ENCODE measurements at regions not wholly inside any gene's neighbourhood (a gene's known extent, or its start where the extent isn't known, plus 50 kb on each side); places are given as distances from the start of the nearest gene placed in this dataset.

DNA sequence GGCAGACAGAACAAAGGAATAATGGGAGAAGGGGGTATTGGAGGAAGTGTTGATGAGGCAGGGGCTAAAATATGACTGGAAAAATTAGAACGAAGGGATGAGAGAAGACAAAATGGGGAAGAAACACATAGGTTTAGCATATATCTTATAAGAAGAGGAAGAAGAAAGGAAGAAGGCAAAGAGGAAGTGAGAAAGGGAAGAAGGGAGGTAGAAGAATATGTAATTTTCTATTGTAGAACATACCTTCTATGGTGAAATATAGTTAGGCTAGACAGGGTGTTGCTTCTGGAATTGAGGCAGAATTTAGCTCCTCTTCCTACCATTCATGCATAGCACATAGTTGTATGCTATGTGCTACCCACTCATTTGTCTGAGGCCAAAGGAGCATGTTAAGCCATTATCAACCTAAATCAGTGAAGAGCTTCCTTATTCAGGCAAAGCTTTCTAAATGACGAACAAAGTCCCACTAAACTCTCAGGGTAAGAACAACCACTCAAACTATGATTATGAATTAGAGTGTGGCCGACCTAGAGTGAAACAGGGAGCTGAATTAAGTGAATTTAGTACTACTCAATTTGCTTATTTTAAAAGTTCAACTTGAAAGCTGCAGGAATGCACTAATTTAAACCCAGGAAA lies 180.9 kb upstream of the GALNT5 start:
- DNase-seq, result no peak

DNA sequence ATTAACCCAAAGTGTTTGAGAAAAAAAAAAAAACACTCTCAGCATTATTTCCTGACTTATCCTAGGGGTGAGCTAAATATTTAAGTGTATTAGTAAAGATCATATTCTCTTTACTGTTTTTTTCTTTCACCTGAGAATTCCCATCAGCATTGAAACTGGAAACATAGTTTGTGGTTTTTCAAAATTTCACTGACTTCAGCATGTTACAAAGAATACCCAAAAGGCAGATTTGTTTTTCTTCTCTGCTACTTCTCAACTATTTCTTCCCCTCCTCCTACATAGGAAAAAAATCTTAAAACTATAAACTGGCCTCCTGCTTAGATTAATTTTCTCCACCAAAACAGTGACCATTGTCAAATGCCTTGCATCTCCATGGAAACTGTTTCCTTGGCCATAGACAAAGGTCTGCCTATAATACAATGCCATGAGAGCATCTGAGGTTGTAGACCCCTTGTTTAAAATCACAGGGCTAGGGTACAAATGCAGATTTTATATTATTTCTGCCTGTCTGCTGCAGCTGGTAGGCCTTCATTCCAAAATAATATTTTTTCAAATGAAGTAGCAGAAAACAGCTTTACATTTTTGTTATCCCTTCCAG lies 179.7 kb upstream of the GALNT5 start:
- no peak for DNase-seq

DNA sequence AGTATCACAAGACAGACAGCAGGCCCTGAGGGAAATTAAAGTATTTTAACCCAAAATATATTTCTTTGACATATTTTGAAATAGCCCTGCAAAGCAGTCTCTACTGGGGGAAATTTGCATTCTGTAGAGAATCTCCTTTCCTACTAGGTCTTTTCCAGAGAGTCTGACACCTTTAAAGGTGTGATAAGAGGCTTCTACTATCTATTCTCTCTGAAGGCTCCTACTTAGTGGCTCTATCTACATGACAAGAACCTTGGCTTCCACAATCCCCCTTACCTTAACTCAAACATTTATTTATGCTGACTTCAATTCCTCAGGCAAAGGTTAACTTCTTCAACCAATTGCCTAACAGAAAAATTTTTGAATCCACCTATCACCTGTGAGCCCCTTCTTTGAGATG lies 174.6 kb upstream of the GALNT5 start:
- DNase-seq, result no peak

DNA sequence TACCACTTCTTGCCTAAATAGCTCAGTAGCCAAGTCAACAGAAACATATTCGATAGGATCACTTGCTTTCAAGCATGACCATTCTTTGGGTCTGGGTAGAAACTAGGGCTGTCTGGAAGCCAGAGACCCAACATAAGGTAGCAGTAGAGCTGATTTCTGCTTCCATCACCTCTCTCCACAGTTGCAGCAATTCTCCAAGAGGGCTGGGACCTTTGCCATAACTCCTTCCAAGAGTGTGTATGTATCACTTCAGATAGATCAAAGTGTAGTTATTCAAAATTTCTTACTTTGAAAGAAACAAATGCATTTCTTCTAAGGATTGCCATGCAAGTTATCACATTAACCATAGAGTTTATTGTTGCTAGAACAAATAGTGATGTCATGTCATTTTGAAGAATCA lies 172.0 kb upstream of the GALNT5 start:
- no peak for DNase-seq

DNA sequence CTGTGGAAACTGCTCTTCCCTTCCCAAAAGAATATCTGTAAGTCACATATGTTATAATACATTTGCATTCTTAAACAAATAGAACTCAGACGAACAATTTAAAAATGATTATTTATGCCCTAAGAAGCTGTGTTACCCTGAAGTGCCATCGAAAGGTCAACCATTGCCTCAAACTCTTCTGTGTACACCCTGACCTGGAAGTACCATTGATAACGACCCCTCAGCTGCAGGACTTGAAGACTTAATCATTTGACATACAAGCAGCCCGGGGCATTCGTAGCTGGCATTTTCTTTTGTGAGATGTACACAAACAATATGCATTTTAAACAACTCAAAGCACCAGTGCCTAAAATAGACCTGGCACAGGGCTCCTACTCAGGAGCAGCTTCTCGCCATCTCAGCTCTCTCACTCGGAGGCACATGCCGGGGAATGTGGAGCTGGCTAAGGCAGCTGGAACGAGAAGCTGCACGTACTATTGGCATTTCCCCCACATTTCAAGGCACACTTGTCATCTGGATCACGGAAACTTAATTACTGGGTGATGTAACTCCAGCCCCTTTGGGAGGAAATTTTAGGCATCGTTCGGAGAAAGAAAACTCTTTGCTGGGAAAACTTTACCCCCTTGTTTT lies 170.0 kb upstream of the GALNT5 start:
- DNase-seq, result no peak

DNA sequence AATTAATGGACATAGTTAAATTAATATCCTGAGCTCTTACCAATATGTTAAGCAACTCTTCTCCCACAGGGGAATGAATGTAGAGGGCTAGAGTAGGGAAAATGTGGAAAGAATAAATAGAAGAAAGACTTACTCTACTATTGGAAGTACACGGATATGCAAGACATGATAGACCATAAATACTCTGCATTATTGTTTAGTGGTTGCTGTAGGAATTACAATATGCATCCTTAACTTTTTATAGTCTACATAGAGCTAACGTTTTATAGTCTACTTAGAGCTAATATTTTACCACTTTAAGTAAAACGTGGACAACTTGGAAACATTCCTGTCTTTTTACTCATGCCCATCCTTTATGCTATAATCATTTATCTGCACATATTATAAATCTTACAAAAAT lies 163.8 kb upstream of the GALNT5 start:
- no peak for DNase-seq

DNA sequence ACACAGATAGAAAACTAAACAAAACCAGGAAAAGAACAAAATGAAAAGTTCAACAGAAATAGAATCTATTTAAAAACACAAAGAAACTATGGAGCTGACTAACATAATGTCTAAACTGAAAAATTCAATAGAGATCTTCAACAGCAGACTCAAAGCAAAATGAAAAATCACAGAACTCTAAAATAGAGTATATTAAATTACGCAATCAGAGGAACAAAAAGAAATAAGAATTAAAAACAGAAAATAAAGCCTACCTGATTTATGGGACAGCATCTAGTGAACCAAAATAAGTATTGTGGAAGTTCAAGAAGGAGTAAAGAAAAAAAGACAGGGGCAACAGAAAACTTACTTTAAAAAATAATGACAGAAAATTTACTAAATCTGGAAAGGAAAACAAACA lies 152.1 kb upstream of the GALNT5 start:
- DNase-seq, result no peak

DNA sequence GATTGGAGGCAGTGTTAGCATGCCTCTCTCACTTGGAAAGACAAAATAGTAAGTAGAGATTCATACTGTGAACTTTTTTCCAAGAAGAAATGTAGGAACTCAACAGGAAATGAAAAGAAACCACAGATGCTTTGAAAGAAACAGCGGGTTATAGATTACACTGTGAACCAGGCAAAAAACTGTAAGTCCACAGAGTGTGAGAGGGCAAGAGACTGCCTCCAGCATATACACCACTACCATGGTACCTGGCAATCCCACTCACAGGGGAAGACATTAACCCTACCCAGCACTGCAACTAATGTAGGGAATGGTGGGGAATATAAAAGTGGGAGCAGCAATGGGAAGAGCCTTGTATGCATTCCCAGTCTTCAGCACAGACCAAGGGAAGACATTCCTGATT lies 150.6 kb upstream of the GALNT5 start:
- no peak for DNase-seq

DNA sequence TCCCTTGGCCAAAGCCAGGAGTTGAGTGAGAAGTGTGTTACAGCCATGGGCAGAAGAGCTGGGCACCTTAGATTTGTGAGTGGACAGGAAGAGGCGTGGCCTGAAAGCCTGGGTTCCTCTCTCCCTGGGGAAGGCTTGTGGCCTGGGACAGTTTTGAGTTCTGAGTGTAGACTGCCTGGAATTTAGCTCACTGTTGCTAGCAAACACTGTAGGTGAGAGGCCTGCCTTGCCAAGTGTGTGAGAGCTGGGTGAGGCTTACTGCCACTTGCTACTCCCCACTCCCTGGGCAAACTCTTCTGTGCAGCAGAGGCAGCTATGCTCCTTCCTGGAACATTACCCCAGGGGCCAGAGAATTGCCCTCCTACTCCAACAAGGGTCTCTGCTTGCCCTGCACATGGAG lies 150.0 kb upstream of the GALNT5 start:
- DNase-seq, result no peak

DNA sequence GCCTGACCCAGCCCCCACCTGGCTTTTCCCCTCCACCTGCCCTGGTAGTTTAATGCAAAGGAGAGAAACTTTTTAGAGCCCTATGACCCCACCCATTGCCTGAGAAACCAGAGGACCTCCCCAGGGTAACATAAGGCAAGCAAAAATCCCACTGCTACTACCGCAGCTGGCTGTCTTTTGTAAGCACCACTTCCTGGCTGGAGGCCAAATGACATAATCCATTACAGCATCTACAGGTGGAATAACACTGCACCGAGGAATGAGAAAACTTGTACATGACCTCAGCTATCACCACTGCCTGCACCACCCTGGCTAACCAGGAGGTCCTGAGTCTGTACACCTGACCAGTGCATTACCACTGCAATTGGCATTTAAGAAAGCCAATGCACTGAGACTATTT lies 149.6 kb upstream of the GALNT5 start:
- peak; percentile 65 for DNase-seq

DNA sequence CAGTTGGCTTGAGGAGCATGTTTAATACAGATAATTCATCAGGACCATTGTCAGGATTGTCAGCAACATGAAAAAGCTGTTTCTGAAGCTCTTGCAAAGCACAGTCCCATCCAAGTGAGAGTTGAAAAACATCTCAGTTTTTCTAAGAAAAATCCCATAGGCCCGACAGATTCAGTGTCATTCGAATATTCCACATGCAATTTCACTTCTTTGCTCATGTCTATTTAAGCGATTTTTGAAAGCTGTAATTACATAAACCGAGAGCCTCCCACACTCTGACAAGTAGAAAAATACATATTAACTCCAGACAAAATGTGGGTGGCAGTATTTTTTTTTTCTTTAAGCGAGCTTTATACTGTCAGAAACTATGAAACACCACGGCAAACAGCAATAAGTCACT lies 134.7 kb upstream of the GALNT5 start:
- DNase-seq, result no peak

DNA sequence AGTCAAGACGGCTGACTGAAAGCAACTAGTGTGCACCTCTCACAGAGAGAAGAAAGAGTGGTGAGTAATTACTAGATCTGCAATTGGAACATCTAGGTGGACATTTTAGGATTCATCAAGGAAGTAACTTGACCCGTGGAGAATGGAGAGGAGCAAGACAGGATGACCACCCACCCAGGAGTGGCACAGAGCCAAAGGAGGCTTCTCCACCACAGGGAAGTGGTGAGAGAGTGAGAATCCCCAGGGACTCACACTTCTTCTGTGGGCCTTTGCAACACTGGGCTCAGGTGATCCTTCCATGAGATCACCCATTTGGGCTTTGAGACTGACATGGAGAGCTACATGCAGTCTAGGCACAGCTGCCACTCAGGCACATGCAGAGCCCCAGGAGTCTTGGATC lies 132.8 kb upstream of the GALNT5 start:
- no peak for DNase-seq

DNA sequence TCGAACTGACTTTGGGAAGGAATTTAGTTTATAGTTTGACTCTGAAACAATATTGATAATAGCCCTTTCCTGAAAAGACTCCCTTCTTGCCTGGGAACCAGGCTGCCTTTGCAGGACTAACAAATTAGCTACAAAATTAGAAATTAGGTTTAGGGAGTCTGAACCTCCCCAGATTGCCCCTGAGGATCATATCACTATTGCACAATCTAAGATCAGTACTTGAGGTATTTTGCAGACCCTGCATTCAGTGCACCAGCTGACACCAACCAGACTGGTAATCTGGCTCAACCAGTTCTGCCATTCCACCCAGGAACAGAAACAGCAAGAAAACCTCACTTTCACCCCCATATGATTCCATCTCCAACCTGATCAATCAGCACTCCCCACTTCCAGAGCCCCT lies 131.8 kb upstream of the GALNT5 start:
- no peak for DNase-seq

DNA sequence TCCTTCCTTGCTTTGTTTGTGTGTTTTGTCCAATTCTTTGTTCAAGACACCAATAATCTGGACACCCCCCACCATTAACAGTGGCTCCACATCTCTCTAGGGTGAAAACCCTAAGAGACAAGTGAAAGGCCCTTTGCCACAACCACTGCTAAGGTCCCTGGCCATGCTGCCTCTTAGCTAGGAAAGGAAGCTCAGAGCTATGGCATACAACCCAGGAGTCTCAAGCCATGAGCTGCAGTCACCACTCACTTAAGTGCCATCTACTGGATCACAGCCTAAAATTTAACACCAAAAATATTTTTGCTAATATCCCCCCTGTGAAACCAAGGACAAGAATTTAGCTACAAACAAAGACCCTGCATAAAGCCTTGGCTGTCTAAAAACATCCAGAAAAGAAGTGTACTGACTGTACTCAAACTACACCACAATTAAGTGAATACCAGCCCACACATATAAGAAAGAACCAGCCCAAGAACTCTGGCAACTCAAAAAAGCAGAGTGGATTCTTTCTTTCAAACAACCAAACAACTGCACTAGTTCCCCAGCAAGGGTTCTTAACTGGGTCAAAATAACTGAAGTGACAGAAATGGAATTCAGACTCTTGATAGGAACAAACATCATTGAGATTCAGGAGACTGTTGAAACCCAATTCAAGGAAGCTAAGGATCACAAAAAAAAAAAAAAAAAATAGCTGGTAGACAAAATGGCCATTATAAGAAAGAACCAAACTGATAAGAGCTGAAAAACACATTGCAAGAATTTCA lies 130.1 kb upstream of the GALNT5 start:
- DNase-seq, result no peak

DNA sequence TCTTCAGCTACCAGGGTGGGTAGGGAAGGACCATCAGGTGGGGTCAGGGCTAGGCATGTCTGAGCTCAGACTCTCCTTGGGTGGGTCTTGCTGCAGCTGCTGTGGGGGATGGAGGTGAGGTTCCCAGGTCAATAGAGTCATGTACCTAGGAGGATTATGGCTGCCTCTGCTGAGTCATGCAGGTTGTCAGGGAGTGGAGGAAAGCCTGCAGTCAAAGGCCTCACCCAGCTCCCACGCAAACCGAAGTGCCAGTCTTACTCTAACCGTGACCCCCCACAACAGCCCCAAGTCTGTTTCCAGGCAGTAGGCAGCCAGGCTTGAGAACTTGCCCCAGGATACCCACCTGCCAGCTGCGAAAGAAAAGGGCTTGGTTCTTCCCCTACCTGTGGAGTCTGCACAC lies 113.6 kb upstream of the GALNT5 start:
- no peak for DNase-seq

DNA sequence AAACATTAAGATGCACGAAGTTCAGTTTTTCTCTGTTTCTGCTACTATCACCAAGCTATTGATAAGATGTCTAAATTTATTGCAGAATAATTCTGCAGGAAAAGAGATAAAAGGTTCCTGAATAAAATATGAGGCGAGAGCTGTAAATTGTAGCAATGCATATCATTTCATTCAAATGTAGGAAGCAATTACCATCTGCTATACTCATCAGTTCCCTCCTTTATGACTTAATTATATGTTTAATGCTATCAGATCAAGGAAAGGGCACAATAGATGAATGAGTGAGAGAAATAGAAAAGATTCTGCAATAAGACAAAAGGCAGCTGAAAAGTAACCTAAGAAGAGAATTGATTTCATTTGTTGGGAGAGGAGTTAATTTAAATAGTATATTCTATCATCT lies 108.2 kb upstream of the GALNT5 start:
- no peak for DNase-seq

DNA sequence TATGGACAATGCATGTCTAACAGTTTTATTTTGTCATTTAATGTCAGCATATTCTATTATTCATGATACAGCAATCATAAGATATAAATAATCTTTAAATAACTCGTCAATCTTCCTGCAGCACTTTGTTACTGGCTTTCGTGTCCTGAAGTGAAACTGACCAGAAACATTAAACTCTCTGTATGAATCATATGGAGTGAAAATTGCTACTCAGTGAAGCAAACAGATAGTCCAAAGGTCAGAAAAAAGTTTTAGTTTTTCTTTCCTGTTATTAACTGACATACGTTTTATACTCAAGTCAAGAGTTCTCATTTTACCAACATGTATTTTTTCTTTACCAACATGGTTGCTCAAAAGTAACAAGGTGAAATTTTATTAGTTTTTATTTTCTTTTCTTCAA lies 106.8 kb upstream of the GALNT5 start:
- no peak for DNase-seq

DNA sequence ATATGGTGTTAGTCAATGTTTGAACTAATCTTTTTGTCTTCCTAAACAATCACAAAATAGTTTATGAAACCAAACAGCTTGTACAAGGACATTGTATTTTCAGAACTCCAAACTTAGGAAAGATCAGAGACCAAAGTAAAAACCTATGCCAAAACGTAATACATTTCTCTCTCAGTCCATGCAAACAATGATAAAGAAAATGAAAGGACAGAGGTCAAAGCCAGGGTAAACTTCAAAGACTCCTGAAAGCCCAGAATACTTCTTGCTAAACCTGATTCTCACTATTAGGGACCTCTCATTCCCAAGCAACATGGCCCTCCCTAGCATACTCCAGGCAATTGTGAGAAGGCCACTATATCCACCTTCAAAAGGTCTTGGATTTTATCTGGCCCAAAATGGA lies 105.1 kb upstream of the GALNT5 start:
- no peak for DNase-seq

DNA sequence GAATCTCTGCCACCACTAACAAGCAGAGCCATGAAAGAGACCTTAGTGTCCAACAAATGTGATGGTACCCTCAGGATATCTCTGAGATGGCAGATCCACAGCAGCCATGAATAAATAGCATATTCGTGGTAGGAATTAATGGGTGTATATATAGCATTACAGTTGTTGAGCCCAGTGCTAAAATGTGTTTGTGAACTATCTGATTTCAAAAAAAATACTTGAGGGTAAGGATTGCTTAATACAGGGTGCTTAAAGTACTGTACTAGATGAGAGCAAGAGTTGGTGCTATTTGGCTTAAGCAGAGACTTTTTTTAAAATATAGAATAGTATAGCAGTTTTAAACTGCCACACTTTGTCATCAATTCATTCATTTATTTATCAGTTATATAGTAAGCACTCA lies 101.5 kb upstream of the GALNT5 start:
- no peak for DNase-seq

DNA sequence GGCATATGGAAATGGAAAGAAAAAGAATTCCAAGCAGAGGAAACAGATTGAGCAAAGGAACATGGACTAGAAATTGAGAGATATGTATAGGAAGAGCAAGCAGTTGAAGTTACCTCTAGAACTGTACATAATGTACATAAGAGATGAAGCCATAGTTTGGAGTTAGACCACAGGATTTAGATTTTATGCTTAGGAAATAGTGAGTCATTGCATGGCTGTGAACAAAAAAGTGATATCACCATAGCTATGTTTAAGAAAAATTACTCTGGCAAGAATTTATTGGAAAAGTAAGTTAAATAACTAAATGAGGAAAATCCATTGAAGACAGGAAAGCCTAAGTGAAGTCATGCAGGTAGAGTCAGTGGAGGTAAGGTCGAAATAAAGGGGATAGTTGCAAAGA lies 99.4 kb upstream of the GALNT5 start:
- no peak for DNase-seq

DNA sequence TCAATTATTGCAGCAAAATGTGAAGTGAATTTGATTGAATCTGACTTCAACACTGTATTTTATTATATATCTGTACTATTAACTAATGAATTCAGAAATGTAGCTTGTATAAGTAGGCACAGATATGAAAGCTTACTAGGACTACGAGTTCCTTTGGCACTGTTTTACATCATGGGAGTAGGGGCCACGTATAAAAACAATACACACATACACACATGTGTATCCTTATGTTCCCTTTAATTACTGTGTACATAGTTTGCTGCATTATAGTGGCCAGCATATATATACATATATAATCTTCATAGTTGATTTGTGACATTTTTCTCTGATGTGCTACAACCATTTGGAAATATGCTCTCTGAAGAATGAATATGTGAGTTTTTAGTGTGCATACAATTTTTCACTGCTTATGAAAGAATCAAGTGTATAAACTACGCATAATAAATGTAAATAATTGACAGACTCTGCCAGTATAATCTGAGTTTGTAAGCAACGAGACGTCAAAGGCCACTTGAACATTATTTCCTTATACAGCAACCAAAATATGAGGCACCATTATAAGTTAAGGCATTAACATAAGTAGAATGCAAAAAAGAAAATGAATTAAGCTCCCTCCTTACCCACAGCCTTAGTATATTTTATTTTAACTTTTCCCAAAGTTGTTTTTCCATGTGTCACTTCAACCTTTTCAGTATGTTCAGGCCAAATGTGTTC lies 98.1 kb upstream of the GALNT5 start:
- no peak for DNase-seq

DNA sequence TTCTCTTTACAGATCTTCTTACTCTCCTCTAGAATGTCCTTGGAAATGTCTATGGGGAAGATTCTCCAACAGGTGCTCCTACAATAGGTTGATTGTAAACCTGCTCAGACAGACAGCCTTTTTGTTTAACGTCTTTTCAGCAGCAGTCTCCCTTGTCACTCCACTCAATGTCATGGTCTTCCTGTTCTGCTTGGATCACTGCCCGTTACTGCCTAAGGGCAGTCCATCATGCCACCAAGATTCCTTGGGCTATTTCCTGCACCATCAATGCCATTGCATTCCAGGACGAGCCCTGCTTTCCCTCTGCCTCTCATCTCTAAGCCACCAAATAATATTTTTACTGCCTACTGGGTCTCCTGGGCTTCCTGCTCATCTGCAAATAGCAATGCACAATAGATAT lies 97.4 kb upstream of the GALNT5 start:
- no peak for DNase-seq

DNA sequence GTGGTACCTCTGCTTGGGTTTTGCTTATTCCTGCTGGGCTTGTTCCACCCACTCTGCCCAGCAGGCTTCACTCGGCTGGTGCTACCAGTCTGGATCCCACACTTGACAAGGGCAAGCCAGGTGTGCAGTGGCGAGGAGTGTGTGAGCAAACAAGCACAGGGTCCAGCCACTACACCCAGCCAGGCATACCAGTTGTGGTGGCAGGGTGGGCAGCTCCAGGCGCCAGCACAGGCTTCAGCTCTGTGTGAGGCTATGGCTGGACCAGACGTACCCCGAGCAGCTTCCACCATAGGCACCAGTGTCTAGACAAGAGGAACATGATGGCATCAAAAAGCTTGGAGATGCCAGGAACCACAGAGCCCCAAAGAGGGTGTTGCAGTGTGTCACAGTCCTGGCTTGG lies 93.1 kb upstream of the GALNT5 start:
- DNase-seq, result no peak

DNA sequence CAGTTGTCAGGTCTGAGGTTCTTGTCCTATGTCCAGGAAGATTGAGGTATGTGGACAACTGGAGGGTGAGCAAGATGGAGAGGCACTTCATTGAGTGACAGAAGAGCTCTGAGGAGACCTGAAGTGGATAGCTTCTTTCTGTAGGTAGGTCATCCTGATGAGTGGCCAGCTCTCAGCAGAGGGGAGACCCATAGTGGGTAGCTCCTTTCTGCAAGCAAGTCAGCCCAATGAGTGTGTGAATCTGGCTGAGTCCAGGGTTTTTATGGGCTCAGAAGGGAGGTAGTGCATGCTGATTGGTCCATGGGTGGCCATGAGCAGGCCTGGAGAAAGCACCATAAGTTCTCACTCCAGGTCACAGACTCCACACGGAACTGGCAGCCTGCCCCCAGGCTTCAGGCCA lies 92.6 kb upstream of the GALNT5 start:
- no peak for DNase-seq
